ENCODE measurements at regions not wholly inside any gene's neighbourhood (a gene's known extent, or its start where the extent isn't known, plus 50 kb on each side); places are given as distances from the start of the nearest gene placed in this dataset.

DNA sequence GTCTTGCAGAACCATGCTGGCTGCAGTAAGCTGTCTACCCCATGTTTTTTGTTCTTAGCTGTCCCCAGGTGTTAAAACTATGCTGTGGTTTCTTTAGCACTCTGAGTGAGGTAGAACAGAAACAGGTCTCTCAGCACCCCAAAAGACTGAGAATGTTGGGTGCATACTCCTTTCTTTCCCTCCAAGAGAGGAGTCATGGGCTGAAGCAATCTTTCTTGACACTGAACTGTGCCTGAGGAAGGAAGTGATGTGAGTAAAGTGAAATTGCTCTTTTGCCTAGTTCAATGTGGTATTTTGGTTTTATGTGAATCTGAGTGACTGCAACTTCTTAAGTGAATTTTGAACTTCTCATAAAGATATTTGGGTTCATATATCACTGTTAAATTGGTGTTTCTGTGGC lies 138.0 kb upstream of the MCHR2 start (continued):
- no peak for TF ChIP-seq TCF3 (IDR thresholded peaks at IDR 0.05; ENCODE audit: borderline replicate concordance, insufficient read depth, low read depth, low read length)
- TF ChIP-seq, protein P1, sequence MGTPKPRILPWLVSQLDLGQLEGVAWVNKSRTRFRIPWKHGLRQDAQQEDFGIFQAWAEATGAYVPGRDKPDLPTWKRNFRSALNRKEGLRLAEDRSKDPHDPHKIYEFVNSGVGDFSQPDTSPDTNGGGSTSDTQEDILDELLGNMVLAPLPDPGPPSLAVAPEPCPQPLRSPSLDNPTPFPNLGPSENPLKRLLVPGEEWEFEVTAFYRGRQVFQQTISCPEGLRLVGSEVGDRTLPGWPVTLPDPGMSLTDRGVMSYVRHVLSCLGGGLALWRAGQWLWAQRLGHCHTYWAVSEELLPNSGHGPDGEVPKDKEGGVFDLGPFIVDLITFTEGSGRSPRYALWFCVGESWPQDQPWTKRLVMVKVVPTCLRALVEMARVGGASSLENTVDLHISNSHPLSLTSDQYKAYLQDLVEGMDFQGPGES (IDR thresholded peaks at IDR 0.05) = no peak
- TF ChIP-seq TARDBP (IDR thresholded peaks at IDR 0.05; ENCODE audit: borderline replicate concordance) = no peak
- TF ChIP-seq NRF1 (conservative IDR thresholded peaks at IDR 0.05; ENCODE audit: low read depth, low read length) = no peak
- TF ChIP-seq, protein P2, sequence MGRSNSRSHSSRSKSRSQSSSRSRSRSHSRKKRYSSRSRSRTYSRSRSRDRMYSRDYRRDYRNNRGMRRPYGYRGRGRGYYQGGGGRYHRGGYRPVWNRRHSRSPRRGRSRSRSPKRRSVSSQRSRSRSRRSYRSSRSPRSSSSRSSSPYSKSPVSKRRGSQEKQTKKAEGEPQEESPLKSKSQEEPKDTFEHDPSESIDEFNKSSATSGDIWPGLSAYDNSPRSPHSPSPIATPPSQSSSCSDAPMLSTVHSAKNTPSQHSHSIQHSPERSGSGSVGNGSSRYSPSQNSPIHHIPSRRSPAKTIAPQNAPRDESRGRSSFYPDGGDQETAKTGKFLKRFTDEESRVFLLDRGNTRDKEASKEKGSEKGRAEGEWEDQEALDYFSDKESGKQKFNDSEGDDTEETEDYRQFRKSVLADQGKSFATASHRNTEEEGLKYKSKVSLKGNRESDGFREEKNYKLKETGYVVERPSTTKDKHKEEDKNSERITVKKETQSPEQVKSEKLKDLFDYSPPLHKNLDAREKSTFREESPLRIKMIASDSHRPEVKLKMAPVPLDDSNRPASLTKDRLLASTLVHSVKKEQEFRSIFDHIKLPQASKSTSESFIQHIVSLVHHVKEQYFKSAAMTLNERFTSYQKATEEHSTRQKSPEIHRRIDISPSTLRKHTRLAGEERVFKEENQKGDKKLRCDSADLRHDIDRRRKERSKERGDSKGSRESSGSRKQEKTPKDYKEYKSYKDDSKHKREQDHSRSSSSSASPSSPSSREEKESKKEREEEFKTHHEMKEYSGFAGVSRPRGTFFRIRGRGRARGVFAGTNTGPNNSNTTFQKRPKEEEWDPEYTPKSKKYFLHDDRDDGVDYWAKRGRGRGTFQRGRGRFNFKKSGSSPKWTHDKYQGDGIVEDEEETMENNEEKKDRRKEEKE (IDR thresholded peaks at IDR 0.05) = no peak
- TF ChIP-seq BCL11A (IDR thresholded peaks at IDR 0.05; ENCODE audit: low read depth, low read length) = no peak

DNA sequence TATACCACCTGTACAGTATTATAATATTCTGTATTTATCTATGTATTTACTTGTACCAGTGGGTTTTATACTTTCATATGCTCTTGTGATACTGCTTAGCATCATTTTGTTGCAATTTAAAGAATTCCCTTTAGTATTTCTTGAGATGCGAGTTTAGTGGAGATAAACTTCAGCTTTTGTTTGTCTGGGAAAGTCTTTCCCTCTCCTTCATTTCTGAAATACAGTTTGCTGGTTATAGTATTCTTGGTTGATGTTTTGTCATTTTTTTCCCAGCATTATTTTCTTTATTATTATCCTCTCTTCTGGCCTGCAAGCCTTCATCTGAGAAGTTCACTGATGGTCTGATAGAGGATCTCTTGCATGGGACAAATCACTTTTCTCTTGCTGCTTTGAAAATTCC lies 136.6 kb upstream of the MCHR2 start:
- POLR2A ChIA-PET = no interaction called here
- TF ChIP-seq IKZF2 (IDR thresholded peaks at IDR 0.05) (no peak), RELA (IDR thresholded peaks at IDR 0.05; ENCODE audit: borderline replicate concordance, partially characterized antibody) (no peak), SMARCA5 (IDR thresholded peaks at IDR 0.05) (no peak)
- Histone ChIP-seq H3K4me1 (ENCODE audit: control insufficient read depth, insufficient read depth, low read length) (no peaks in the 10 kb centered on the region), H3K27ac (ENCODE audit: control insufficient read depth, insufficient read depth) (no peak overlapping the region), H2AFZ (ENCODE audit: control insufficient read depth, low read depth, low read length) (no peak overlapping the region), H3K4me3 (no peak overlapping the region), H3K79me2 (ENCODE audit: control insufficient read depth, insufficient read depth, low read length) (no peaks in the 10 kb centered on the region), H3K4me2 (ENCODE audit: control insufficient read depth, insufficient read depth) (no peak overlapping the region), H3K9me3 (replicated peaks; ENCODE audit: control insufficient read depth, insufficient read depth, low read length) (no peaks in the 10 kb centered on the region), H3K9ac (ENCODE audit: control insufficient read depth, insufficient read depth, low read length) (no peak overlapping the region), H4K20me1 (ENCODE audit: control insufficient read depth, insufficient read depth) (no peaks in the 10 kb centered on the region), H3K36me3 (ENCODE audit: control insufficient read depth in 2 of 2, insufficient read depth in 2 of 2, low read length in 1 of 2) (no peaks in the 10 kb centered on the region), H3K27me3 (replicated peaks in 1 of 2; ENCODE audit: control insufficient read depth in 2 of 2, insufficient read depth in 2 of 2, low read length in 1 of 2) (no peaks in the 10 kb centered on the region)
- RAD21 ChIA-PET (ENCODE audit: unreplicated experiment) = no interaction called here
- SMC1A ChIA-PET (ENCODE audit: uncharacterized antibody, unreplicated experiment) = no interaction called here
- WGBS (ENCODE audit: insufficient coverage, insufficient replicate concordance, low lambda C conversion rate, missing lambda C conversion rate) = 94% methylated on average over 1 of the region's 1 CpG
- FAIRE-seq (no peak), ATAC-seq (no peak), DNase-seq (ENCODE audit: low read depth, low spot score) (no peak)
- no TSS peak for BruUV-seq (replicated peaks)
- in situ Hi-C loops (cut with MboI) (no loop called here), intact Hi-C loops (cut with micrococcal nuclease; ENCODE audit: unreplicated experiment) (no loop called here)
- CTCF ChIA-PET = interaction anchor here (0.7 to 1.4 kb wide), 4 partner anchors 19 to 703 kb away, joined by 3 to 5 read pairs (median 4); no protein-coding TSS in a partner anchor

Measured in GM12878 (cell line).